ENCODE measurements at regions not wholly inside any gene's neighbourhood (a gene's known extent, or its start where the extent isn't known, plus 50 kb on each side); places are given as distances from the start of the nearest gene placed in this dataset.

- Mint-ChIP-seq H3K36me3 (ENCODE audit: low read depth) (peaks cover 55% of the 10 kb centered on the region), H3K9me3 (no peaks in the 10 kb centered on the region), H3K27ac (peak overlapping the region; percentile 99), H3K4me1 (peaks cover 1% of the 10 kb centered on the region), H3K4me3 (peak overlapping the region; percentile 98), H3K27me3 (no peaks in the 10 kb centered on the region)
- CTCF ChIA-PET: no interaction called here
- POLR2A ChIA-PET: interaction anchor here (0.7 to 8.7 kb wide), 27 partner anchors 18 to 693 kb away, joined by 3 to 207 read pairs (median 10); no protein-coding TSS in a partner anchor
- TF ChIP-seq CTCF (IDR thresholded peaks at IDR 0.05): no peak
- ATAC-seq (ENCODE audit: low read depth): no peak
- intact Hi-C loops (cut with micrococcal nuclease): loop anchor here (2.0 to 10.0 kb wide), 3 partner anchors 23 to 511 kb away; no protein-coding TSS in a partner anchor
- no peak for DNase-seq
Observed at GRCh38 chr14:105863296-105864108, 337.1 kb downstream of the TMEM121 start.

GRCh38 chr14:105864116-105864515 lies 337.7 kb downstream of the TMEM121 start:
- no peaks in the 10 kb centered on the region for H3K27me3 Mint-ChIP-seq
- intact Hi-C loops (cut with micrococcal nuclease): loop anchor here (10.0 kb wide), 1 partner anchor 511 kb away; no protein-coding TSS in a partner anchor
- DNase-seq: no peak
- ChIA-PET CTCF (no interaction called here), POLR2A (interaction anchor here (0.7 to 8.7 kb wide), 18 partner anchors 17 to 693 kb away, joined by 3 to 93 read pairs (median 6); no protein-coding TSS in a partner anchor)
- no peak for TF ChIP-seq CTCF (IDR thresholded peaks at IDR 0.05)
- H3K9me3 Mint-ChIP-seq: no peaks in the 10 kb centered on the region
- peak overlapping the region; percentile 99 for H3K27ac Mint-ChIP-seq
- peak overlapping the region; percentile 98 for H3K4me3 Mint-ChIP-seq
- H3K4me1 Mint-ChIP-seq: peaks cover 1% of the 10 kb centered on the region
- H3K36me3 Mint-ChIP-seq (ENCODE audit: low read depth): peaks cover 49% of the 10 kb centered on the region
- ATAC-seq (ENCODE audit: low read depth): no peak

GRCh38 chr14:105864651-105865265 lies 338.4 kb downstream of the TMEM121 start:
- H3K9me3 Mint-ChIP-seq: no peaks in the 10 kb centered on the region
- ATAC-seq (ENCODE audit: low read depth): no peak
- CTCF ChIA-PET: no interaction called here
- peak overlapping the region; percentile 98 for H3K4me3 Mint-ChIP-seq
- TF ChIP-seq CTCF (IDR thresholded peaks at IDR 0.05): no peak
- DNase-seq: no peak
- peaks cover 1% of the 10 kb centered on the region for H3K4me1 Mint-ChIP-seq
- H3K27me3 Mint-ChIP-seq: no peaks in the 10 kb centered on the region
- intact Hi-C loops (cut with micrococcal nuclease): loop anchor here (10.0 kb wide), 1 partner anchor 510 kb away; no protein-coding TSS in a partner anchor
- peaks cover 43% of the 10 kb centered on the region for H3K36me3 Mint-ChIP-seq (ENCODE audit: low read depth)
- POLR2A ChIA-PET: interaction anchor here (0.7 to 8.7 kb wide), 10 partner anchors 17 to 692 kb away, joined by 3 to 93 read pairs (median 10); no protein-coding TSS in a partner anchor
- no peak overlapping the region for H3K27ac Mint-ChIP-seq

GRCh38 chr14:105865266-105865903 lies 339.0 kb downstream of the TMEM121 start:
- DNase-seq: no peak
- Mint-ChIP-seq H3K4me3 (peak overlapping the region; percentile 66), H3K9me3 (no peaks in the 10 kb centered on the region), H3K27ac (no peak overlapping the region), H3K4me1 (peaks cover 1% of the 10 kb centered on the region), H3K27me3 (no peaks in the 10 kb centered on the region), H3K36me3 (ENCODE audit: low read depth) (peaks cover 37% of the 10 kb centered on the region)
- ChIA-PET POLR2A (interaction anchor here (0.6 to 5.2 kb wide), 2 partner anchors 33 to 79 kb away, joined by 9 to 63 read pairs; no protein-coding TSS in a partner anchor), CTCF (no interaction called here)
- ATAC-seq (ENCODE audit: low read depth): no peak
- intact Hi-C loops (cut with micrococcal nuclease): loop anchor here (10.0 kb wide), 1 partner anchor 509 kb away; no protein-coding TSS in a partner anchor
- no peak for TF ChIP-seq CTCF (IDR thresholded peaks at IDR 0.05)
